B cell (primary cell): ENCODE measurements at regions not wholly inside any gene's neighbourhood (a gene's known extent, or its start where the extent isn't known, plus 50 kb on each side); places are given as distances from the start of the nearest gene placed in this dataset.

ENCODE experiments used
- ATAC-seq: fragments of 200-7000 bp; cut with Tn5 transposase; one replicate; pipeline ENCODE4 v1.10.0; 2021; ENCODE audit warnings: low read depth, mild to moderate bottlenecking, moderate number of reproducible peaks, moderate library complexity
- CTCF ChIA-PET: fragments of 350-600 bp; sonication (Branson Sonifier 250); formaldehyde crosslinking; loops from one replicate; lab custom pipeline; 2021; ENCODE audit warnings: antibody characterized with exemption, inconsistent platforms; lab: Charles Lee
- POLR2A ChIA-PET: fragments of 350-600 bp; sonication (Branson Sonifier 250); formaldehyde crosslinking; loops from one replicate; lab custom pipeline; 2021; ENCODE audit warnings: antibody characterized with exemption; lab: Charles Lee
- DNase-seq: peaks from one replicate; pipeline ENCODE4 v3.0.0; 2013
- H2AFZ ChIP-seq: 2 replicates; pipeline ENCODE4 v1.6.1; 2012; ENCODE audit warnings: mild to moderate bottlenecking, low read depth, low read length; ENCODE audit not compliant: insufficient read depth, poor library complexity, severe bottlenecking
- H3K27ac ChIP-seq, 2 donors: 1 replicate in 1 of 2; 2 replicates in 1 of 2; pipeline ENCODE4 v1.5.1; 2012 to 2013; ENCODE audit warnings: low read length in 2 of 2, mild to moderate bottlenecking in 2 of 2, moderate library complexity in 1 of 2
- H3K27me3 ChIP-seq, 4 experiments: fragments of 200-600 bp in 1 of 4; sonication (generic) in 1 of 4; replicated peaks in 1 of 4; 1 replicate in 2 of 4; 2 replicates in 2 of 4; pipeline versions ENCODE4 v1.6.1 to v1.7.0; 2013 to 2016; ENCODE audit warnings: low read length in 3 of 4, mild to moderate bottlenecking in 2 of 4, mixed read lengths in 1 of 4, moderate library complexity in 1 of 4; ENCODE audit not compliant: insufficient read depth in 4 of 4, control insufficient read depth in 3 of 4; ENCODE audit errors: control extremely low read depth in 1 of 4
- H3K36me3 ChIP-seq, 2 experiments: replicated peaks in 1 of 2; 1 replicate in 1 of 2; 2 replicates in 1 of 2; pipeline versions ENCODE4 v1.6.1 to v1.7.1; 2013; ENCODE audit warnings: low read length in 1 of 2; ENCODE audit not compliant: insufficient read depth in 2 of 2, control insufficient read depth in 1 of 2; ENCODE audit errors: control extremely low read depth in 1 of 2, extremely low read depth in 1 of 2
- H3K4me1 ChIP-seq, 2 donors: fragments of 200-600 bp in 1 of 2; sonication (generic) in 1 of 2; 1 replicate in 1 of 2; 2 replicates in 1 of 2; pipeline versions ENCODE4 v1.5.1 to v1.6.1; 2013 to 2017; ENCODE audit warnings: low read length in 2 of 2; ENCODE audit not compliant: control insufficient read depth in 2 of 2, insufficient read depth in 2 of 2
- H3K4me2 ChIP-seq: replicated peaks from 2 replicates; pipeline ENCODE3; 2012; ENCODE audit warnings: mild to moderate bottlenecking, low read depth, low read length; ENCODE audit not compliant: poor library complexity, severe bottlenecking
- H3K4me3 ChIP-seq, 5 experiments: fragments of 200-600 bp in 1 of 5; sonication (generic) in 1 of 5; 1 replicate in 3 of 5; 2 replicates in 2 of 5; pipeline versions ENCODE4 v1.5.1 to v1.7.0; 2011 to 2016; ENCODE audit warnings: low read length in 4 of 5, mild to moderate bottlenecking in 4 of 5, low read depth in 2 of 5, control low read depth in 1 of 5, moderate library complexity in 1 of 5; ENCODE audit not compliant: insufficient read depth in 1 of 5; ENCODE audit errors: control extremely low read depth in 1 of 5, extremely low read depth in 1 of 5
- H3K79me2 ChIP-seq: fragments of 200-600 bp; sonication (generic); one replicate; pipeline ENCODE4 v1.6.0; 2016; ENCODE audit warnings: low read length; ENCODE audit not compliant: control insufficient read depth, insufficient read depth
- H3K9ac ChIP-seq: fragments of 200-600 bp; sonication (generic); 2 replicates; pipeline ENCODE4 v1.6.1; 2017; ENCODE audit warnings: mild to moderate bottlenecking, low read length, moderate library complexity
- H3K9me3 ChIP-seq, 3 donors: one replicate each; pipeline versions ENCODE4 v1.6.1 to v1.7.1; 2013; ENCODE audit warnings: low read length in 2 of 3; ENCODE audit not compliant: control insufficient read depth in 2 of 3, insufficient read depth in 1 of 3; ENCODE audit errors: control extremely low read depth in 1 of 3
- H4K20me1 ChIP-seq: 2 replicates; pipeline ENCODE4 v1.6.0; 2012; ENCODE audit warnings: mild to moderate bottlenecking, low read length; ENCODE audit not compliant: insufficient read depth, control insufficient read depth, poor library complexity, severe bottlenecking
- H3K27ac Mint-ChIP-seq: one replicate; pipeline ENCODE4 v1.8.0; 2021; ENCODE audit warnings: mixed read lengths
- H3K27me3 Mint-ChIP-seq: one replicate; pipeline ENCODE4 v1.8.0; 2021; ENCODE audit warnings: mixed read lengths
- H3K4me1 Mint-ChIP-seq: one replicate; pipeline ENCODE4 v1.8.0; 2021; ENCODE audit warnings: mixed read lengths
- H3K4me3 Mint-ChIP-seq: one replicate; pipeline ENCODE4 v1.8.0; 2021; ENCODE audit warnings: mixed read lengths
- H3K9me3 Mint-ChIP-seq: one replicate; pipeline ENCODE4 v1.8.0; 2022; ENCODE audit warnings: mixed read lengths; ENCODE audit not compliant: insufficient read depth
- EZH2 ChIP-seq: IDR thresholded peaks from 2 replicates; pipeline ENCODE4 v1.6.1; 2012; ENCODE audit warnings: borderline replicate concordance, low read depth, mild to moderate bottlenecking, moderate library complexity, low read length; ENCODE audit not compliant: insufficient read depth, poor library complexity, severe bottlenecking
- WGBS: methylation state at CpG from one replicate; pipeline ENCODE4 v1.1.5; 2013; ENCODE audit warnings: missing lambda C conversion rate; ENCODE audit not compliant: insufficient coverage; 5-methylcytosine and 5-hydroxymethylcytosine counted together
- intact Hi-C: fragments of 100-400 bp; cut with micrococcal nuclease; formaldehyde crosslinking; loops from one replicate; pipeline ENCODE4 v1.10.0; 2022
- TF ChIP-seq, protein P1 (sequence below): fragments of 200-600 bp; IDR thresholded peaks from one replicate; pipeline ENCODE4 v1.8.0; 2022; ENCODE audit warnings: antibody characterized with exemption, mild to moderate bottlenecking

DNA sequence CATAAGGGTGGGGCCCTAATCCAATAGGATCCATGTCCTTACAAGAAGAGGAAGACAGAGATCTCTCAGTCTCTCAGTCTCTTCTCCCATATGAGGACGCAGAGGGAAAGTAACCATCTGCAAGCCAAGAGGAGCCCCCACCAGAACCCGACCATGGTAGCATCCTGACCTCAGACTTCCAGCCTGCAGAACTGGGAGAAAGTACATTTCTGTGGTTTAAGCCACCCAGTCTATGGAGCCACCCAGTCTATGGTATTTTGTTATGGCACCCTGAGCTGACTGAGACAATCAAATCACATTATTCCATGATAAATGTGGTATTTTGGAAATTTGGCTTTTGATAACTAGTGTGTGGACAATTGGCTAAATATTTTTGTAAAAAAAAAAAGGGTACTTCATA, 101.5 kb upstream of the TMC3 start:
- H3K4me1 ChIP-seq: no peaks in the 10 kb centered on the region
- no peak for TF ChIP-seq EZH2
- TF ChIP-seq, protein P1, sequence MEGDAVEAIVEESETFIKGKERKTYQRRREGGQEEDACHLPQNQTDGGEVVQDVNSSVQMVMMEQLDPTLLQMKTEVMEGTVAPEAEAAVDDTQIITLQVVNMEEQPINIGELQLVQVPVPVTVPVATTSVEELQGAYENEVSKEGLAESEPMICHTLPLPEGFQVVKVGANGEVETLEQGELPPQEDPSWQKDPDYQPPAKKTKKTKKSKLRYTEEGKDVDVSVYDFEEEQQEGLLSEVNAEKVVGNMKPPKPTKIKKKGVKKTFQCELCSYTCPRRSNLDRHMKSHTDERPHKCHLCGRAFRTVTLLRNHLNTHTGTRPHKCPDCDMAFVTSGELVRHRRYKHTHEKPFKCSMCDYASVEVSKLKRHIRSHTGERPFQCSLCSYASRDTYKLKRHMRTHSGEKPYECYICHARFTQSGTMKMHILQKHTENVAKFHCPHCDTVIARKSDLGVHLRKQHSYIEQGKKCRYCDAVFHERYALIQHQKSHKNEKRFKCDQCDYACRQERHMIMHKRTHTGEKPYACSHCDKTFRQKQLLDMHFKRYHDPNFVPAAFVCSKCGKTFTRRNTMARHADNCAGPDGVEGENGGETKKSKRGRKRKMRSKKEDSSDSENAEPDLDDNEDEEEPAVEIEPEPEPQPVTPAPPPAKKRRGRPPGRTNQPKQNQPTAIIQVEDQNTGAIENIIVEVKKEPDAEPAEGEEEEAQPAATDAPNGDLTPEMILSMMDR: no peak
- H3K36me3 ChIP-seq: no peaks in the 10 kb centered on the region
- ChIA-PET POLR2A (no interaction called here), CTCF (no interaction called here)
- H3K27me3 ChIP-seq: no peaks in the 10 kb centered on the region
- H3K9ac ChIP-seq: no peak overlapping the region
- intact Hi-C loops: no loop called here
- H3K4me1 Mint-ChIP-seq: no peaks in the 10 kb centered on the region
- 83% methylated on average over 1 of the region's 2 CpGs for WGBS
- no peak overlapping the region for H3K4me3 Mint-ChIP-seq
- H3K27me3 Mint-ChIP-seq: peaks cover 16% of the 10 kb centered on the region
- DNase-seq: no peak
- H4K20me1 ChIP-seq: no peaks in the 10 kb centered on the region
- H3K27ac Mint-ChIP-seq: no peak overlapping the region
- H3K27ac ChIP-seq: no peak overlapping the region
- no peak overlapping the region for H2AFZ ChIP-seq
- H3K4me2 ChIP-seq: no peak overlapping the region
- H3K9me3 ChIP-seq: no peaks in the 10 kb centered on the region
- H3K79me2 ChIP-seq: no peaks in the 10 kb centered on the region
- no peak for ATAC-seq
- no peak overlapping the region for H3K4me3 ChIP-seq
- H3K9me3 Mint-ChIP-seq: no peaks in the 10 kb centered on the region

DNA sequence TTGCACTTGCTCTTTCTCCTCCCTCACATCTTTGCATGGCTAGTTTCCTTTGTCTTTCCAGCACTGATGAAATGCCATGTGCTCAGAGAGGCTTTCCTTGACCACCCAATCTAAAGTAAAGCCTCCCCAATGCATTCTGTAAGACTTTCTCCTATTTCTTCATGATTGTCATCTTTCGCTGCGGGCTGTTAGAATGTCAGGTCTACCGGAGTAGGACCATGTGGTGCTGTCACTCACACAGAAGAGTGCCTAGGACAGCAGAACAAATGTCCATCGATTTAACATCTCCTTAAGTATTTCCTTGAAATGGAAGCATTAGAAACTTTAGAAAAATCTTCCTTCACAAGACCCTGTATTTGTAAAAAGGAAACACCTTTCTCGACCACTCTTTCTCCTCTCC, 99.9 kb upstream of the TMC3 start:
- CTCF ChIA-PET: no interaction called here
- Histone ChIP-seq H2AFZ (no peak overlapping the region), H3K27me3 (no peaks in the 10 kb centered on the region), H3K4me3 (no peak overlapping the region), H3K4me1 (no peaks in the 10 kb centered on the region), H3K27ac (no peak overlapping the region), H3K9me3 (no peaks in the 10 kb centered on the region), H3K36me3 (no peaks in the 10 kb centered on the region), H3K79me2 (no peaks in the 10 kb centered on the region), H3K9ac (no peak overlapping the region), H3K4me2 (no peak overlapping the region), H4K20me1 (no peaks in the 10 kb centered on the region)
- no peak overlapping the region for H3K4me3 Mint-ChIP-seq
- no peak for ATAC-seq
- H3K9me3 Mint-ChIP-seq: no peaks in the 10 kb centered on the region
- WGBS: 89% methylated on average over 3 of the region's 5 CpGs
- H3K4me1 Mint-ChIP-seq: no peaks in the 10 kb centered on the region
- POLR2A ChIA-PET: no interaction called here
- H3K27me3 Mint-ChIP-seq: peaks cover 13% of the 10 kb centered on the region
- no peak for TF ChIP-seq EZH2
- TF ChIP-seq, protein P1: no peak
- no peak overlapping the region for H3K27ac Mint-ChIP-seq
- DNase-seq: no peak
- intact Hi-C loops: no loop called here
